IPS DF 4.7 (cell line): ENCODE measurements at regions not wholly inside any gene's neighbourhood (a gene's known extent, or its start where the extent isn't known, plus 50 kb on each side); places are given as distances from the start of the nearest gene placed in this dataset.
"Not testable (repeated sequence)": the region's sequence is repeated elsewhere in the genome, so short reads cannot be mapped to it uniquely, and the experiment has no call there.

Source experiments
- DNase-seq: peaks from one replicate; pipeline ENCODE4 v3.0.0-alpha.2; 2013; ENCODE audit warnings: low spot score; ENCODE audit errors: extremely low read depth

DNA sequence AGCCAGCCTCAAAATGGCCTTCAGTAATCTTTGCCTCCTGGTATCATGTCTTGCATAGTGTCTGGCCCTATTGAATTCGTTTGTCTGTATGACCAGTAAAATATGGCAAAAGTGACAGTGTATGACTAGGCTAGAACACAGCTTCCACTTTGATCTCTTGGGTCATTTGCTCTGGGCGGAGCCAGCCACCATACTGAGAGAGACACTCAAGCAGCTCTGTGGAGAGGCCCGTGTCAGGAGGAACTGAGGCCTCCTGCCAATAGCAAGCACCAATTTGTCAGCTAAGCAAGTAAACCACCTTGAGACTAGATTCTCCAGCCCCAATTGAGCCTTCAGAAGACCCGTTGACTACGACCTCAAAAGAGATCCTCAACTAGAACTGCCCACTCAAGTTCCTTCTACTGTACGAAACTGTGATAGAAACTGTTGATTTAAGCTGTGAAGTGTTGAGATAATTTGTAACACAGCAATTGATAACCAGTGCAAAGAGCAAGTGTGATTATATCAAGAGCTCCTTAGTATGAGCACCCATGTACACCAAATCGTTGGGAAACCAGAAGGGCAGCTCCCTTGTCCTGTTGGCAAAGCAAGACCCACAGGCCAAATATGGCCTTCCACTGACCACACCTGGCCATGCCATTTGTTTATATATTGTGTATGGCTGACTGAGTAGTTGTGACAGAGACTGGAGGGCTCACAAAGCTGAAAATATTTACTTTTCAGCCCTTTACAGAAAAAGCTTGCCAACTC, 52.7 kb upstream of the SERBP1 start:
- DNase-seq, result no peak

DNA sequence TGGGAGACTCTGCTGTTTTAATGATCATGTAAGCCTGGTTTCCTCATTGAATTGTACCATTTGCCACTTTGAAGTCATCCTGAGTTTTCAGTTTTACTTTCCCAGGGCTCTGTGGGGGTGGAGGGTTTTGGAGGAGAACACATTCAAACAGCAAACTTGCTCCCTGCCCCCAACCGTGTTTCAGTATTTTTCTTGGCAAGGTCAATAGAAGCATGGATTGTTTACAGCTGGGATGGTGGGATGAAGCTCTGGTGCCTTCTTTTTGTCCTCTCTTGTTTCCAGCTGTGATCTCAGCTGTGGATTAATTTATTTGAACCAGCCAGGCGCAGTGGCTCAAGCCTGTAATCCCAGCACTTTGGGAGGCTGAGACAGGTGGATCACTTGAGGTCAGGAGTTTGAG, 54.3 kb upstream of the SERBP1 start:
- no peak for DNase-seq

DNA sequence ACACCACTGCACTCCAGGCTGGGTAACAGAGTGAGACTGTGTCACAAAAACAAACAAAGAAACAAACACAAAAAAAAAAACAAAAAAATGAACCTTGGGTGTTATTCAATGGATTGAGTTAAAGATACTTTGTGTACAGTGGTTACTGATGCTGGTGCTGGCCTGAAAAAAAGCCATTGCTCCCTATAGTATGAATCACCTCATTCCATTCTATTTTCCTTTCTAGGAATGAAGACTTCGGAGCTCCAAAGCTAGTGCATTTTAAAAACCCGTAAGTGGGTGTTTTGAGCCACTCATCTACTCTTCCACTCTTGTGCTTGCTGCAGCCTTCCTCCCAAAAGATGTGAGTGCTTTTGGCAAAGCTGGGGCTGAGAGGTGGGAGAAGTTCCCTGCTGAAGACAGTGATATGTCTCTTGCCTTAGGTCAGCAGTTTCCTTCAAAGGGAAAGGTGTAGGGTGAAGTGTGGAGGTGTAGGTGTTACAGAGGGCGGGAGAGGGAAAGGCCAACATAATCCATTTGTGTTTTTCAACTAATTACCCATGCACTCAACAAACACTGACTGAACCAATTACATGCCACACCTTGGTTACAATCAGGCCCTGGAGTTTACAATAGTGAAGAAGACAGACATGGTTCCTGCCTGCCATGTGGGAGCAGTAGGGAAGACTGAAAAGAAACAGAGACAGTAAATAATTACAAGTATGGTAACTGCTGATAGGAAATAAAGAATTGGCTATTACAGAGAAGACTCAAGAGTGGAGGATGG, 55.0 kb upstream of the SERBP1 start:
- DNase-seq, result no peak

DNA sequence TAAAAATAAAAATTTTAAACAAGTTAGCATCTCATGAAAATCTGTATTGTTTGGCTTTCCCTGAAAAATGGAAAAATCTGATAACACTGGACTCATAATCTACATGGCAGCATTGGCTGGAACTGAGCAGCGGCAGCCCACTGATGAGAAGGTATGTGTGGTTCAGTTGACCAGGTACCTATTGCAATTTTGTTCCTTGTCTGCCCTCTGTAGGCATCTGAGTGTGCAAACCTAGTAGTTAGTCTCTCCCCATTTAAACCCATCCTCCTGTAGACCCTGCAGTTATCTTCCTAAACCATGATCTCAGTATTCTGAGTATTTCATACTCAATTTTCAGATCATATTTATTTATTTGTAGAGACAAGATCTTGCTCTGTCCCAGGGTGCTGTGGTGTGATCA, 59.4 kb upstream of the SERBP1 start:
- DNase-seq, result peak; percentile 11

DNA sequence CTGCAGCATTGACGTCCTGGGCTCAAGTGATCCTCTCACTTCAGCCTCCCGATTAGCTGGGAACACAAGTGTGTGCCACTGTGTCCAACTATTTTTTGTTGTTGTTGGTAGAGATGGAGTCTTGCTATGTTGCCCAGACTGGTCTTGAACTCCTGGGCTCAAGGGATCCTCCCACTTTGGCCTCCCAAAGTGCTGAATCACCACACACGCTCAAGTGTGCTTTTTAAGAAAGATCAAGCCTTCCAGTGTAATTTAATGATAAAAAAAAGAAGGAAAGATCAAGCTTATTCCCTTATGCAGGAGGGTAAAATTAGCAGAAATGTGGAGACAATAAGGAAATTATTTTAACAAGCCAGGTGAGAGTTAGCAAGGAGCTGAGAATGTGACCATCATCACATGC, 61.1 kb upstream of the SERBP1 start:
- no peak for DNase-seq

DNA sequence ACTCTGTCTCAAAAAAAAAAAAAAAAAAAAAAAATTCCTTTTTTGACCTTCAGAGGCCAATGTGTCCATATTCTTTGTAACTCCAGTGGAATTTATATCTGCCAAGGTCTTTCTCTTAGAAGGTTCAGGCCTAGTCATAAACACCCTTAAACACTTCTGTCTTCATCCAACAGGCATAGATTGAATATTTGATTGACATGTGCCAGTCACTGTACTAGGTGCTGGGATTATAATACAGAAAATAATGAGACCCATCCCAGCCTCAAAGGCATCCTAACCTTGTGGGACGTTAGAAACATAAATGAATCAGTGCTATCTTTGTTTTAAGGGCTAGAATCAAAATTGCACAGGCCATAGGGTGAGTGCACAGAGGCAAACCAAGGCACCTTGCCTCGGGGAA, 62.9 kb upstream of the SERBP1 start:
- no peak for DNase-seq

DNA sequence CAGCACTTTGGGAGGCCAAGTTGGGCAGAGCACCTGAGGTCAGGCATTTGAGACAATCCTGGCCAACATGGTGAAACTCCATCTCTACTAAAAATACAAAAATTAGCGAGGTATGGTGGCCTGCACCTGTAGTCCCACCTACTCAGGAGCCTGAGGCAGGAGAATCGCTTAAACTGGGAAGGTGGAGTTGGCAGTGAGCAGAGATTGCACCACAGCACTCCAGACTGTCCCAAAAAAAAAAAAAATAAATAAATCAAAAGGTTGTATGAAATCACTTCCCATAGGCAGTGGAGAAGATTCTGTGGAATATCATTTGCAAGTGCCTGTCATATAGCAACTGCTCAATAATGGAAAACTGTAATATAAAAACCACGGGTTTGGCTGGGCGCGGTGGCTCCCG, 65.1 kb upstream of the SERBP1 start:
- no peak for DNase-seq

DNA sequence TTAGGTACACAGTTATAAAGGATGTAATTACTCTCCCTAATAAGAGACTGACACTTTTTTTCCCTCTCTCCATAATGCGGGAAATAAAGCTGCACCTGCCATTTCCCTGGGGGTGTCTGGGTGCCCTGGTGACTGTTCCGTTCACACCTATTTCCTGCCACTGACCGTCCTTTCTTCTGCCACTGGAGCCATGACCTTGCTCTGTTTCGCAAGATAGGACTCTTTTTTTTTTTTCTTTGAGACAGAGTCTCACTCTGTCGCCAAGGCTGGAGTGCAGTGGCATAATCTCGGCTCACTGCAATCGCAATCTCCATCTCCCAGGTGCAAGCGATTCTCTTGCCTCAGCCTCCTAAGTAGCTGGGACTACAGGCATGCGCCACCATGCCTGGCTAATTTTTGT, 66.1 kb upstream of the SERBP1 start:
- DNase-seq, result no peak

DNA sequence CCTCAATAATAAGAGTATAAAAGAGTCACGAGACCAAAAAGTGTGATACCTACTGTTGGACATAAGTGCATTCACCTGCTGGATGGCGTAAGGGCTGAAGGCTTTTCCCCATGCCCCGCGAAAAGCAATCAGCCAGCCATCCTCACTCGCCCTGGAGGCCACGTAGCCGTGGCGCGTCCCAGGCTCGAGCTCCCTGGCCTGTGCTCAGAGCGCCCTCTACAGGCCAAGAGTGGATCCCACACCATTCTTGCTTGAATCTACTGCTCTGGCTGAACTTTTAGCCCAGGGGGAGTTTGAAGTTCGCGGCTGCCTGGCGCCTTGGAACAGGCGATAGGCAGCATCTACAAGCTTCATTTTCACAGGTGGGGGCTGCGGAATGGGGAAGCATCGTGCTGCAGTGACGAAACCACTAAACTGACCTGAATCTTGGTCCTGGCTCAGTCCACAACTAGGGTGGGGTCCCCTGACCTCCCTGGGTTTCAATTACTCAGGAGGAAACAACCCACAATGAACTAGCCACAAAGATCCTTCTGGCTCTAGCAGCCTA, 70.3 kb upstream of the SERBP1 start:
- peak; percentile 64 for DNase-seq

DNA sequence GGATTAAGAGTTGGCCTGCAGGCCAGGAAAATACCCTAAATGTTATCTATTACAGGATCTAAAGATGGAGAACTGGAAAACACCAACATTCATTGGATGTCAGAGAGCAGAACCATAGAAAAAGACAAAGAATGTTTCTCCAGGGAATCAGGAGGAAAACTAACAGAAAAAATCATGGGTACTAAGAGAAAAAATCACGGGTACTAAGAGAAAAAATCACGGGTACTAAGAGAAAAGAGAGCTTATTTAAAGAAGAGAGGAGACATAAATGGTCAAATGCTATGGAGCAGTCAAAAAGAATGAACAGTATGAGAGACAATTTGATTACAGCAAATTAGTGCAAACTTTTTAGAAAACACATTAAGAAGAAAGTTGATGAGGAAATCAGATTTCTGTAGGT, 73.8 kb upstream of the SERBP1 start:
- DNase-seq, result no peak

DNA sequence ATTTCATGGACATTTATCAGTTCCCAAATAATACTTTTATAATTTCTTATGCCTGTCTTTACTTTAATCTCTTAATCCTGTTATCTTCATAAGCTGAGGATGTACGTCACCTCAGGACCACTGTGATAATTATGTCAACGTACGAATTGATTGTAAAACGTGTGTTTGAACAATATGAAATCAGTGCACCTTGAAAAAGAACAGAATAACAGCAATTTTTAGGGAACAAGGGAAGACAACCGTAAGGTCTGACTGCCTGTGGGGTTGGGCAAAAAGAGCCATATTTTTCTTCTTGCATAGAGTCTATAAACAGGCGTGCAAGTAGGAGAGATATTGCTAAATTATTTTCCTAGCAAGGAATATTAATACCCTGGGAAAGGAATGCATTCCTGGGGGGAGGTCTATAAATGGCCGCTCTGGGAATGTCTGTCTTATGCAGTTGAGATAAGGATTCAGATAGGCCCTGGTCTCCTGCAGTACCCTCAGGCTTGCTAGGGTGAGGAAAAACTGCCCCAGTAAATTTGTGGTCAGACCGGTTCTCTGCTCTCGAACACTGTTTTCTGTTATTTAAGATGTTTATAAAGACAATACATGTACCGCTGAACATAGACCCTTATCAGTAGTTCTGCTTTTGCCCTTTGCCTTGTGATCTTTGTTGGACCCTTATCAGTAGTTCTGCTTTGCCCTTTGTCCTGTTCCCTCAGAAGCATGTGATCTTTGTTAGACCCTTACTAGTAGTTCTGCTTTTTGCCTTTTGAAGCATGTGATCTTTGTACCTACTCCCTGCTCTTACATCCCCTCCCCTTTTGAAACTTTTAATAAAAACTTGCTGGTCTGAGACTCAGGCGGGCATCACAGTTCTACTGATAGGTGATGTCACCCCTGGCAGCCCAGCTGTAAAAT, 83.4 kb upstream of the SERBP1 start:
- DNase-seq, result not testable (repeated sequence)

DNA sequence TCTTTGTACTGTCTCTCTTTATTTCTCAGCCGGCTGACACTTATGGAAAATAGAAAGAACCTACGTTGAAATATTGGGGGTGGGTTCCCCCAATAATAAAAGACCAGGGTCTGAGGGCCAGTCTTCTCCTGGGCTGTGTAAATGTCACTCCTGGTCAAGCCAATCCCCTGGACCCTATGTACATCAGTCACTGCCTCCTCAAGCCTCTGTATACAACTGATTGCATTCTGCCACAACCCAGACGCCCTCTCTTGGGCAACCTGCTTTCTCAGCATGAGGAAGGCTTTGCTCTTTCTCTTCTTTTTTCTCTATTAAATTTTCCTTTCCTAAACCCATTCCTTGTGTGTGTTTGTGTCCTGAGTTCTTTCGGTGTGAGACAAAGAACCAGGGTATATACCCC, 84.1 kb upstream of the SERBP1 start:
- no peak for DNase-seq

DNA sequence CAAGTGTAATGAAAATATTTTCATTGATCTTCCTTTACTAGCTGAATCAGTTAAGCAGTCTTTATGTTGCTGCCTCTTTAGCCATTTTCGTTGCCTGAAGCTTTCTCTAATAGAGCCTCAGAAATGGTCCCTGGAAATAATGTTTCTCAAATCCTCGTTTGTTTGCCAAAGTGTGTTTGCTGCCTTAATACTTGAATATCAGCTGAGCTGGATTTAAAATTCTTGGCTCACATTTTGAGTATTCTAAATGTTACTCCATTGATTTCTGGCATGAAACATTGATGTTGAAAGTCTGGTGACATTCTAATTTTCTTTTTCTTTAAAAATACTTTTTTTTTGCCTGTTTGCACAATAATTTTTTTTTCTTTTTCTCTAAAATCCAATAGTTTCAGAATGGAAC, 84.6 kb upstream of the SERBP1 start:
- no peak for DNase-seq

DNA sequence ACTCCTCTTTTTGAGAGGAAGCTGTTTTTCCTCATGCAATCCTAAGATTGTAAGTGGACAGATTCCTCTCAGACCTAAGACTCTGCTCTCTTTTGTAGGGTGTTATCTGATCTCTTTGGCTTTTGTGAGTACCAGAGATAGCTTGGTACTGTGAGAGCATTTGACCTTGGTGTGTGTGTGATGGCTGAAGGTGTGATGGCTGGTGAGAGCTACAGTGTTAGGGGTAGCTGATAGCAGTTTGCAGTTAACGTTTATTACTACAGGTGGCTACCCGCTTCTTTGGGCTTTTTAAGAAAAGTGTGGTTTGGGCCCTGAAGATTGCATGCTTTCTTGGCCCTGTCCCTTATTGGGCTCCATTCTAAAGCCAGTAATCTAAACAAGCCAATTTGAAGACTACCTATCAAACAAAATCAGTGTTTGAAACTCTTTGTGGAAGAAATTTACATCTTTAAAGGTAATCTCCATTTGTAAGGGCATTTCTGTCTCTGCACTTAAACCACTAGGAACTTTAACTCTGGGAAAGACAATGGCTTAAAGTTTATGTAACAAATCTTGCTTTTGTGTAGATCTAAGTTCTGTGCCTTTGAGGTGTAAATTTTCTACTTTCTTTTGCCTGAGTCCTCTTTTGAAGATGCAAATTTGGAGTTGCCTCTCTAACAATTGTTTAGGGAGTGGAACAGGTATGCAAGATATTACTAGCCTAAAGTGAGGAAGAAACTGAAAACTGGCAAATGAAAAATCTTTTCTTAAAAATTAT, 85.3 kb upstream of the SERBP1 start:
- no peak for DNase-seq

DNA sequence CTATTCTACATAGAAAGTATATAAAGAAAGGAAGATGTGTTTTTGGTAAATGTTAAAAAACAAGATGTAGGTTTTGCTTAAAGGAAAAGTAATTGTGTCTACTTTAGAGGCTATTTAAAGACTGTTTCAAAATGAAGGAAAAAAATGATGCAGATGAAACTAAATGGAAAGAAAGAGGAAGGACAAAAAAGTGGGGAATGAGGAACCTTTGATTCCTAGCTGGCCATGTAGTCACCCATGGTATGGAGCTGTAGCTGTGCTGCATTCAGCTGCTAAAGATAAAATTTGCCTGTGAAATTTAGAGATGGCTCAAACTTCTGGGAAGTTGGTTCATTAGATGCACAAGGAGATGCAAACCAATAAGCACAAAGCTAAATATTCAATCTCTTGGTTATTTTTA, 86.8 kb upstream of the SERBP1 start:
- no peak for DNase-seq

DNA sequence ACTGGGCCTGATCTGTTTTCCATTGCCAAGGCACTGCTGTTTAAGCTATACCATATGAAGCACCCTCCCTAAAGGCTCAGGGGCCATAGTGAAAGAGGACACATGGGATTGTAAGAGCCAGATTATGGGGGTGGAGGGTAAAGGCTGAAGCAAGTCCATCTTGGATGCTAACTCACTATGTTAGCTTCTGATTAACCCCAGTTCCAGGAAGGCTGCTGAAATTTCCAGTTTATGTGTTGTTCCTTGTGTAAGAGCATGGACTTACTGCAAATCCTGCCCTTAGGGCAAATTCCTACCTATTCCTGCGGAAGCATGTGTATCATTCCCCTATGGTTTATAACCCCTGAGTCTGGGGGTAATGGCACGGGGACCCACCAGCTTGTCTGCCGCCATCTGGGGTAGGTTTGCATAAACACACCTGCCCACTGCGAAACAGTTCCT, 91.8 kb upstream of the SERBP1 start:
- DNase-seq, result no peak

DNA sequence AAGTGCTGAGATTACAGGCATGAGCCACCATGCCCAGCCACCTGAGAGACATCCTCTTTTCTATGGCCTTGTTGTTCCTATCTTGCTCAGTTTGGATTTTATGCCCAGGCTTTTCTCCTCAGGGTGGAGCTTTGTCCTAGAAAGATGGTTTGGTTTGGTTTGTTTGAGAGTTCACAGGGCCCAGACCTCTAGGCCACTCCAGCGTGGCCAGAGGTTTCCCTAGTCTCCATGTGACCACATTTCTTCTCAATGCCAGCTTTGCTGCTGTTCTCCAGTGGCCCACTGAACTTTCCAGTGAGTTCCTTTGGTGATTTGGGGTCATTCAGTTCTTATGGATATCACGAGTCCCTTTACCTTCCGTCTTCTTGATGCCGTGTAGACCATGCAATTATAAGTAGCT, 92.6 kb upstream of the SERBP1 start:
- DNase-seq, result no peak

DNA sequence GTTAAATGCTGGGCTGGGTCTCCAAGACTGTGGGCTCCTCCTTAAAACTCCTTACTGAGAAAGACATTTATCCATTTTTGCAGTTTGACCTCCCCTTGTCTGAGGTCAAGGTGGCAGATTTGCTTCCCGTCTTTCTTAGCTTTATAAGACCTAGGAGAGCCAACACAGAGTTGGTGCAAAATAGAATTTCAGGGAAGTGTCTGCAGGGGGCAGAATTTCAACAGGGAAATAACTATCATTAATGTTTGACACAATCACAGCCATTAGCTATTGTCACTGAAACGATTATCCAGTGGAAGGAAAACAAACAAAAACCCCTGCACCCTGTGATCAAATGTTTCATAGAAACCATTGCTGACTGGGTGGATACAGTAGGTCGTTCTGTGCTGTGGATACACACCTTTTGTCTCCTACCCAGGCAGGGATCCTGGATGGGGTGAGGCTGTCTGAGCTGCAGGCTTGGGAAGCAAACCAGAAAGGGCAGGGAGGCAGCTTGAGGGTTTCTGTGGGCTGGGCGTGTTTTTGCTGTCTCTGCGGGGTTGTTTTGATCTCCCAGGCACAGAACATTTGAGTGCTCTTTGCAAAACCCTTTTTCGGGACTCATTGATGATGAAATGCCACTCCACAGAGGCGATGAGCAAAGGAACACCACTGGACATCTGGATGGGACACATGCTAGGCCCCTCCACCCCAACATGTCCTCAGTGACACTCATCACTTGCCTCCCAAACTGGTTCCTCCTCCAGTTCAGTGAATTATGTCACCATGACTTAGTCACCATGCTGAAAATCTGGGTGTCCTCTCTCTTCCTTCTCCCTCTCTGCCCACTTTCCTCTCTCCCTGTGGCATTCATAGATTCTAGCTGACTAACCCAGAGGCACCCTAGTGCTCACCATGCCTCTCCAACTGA, 94.2 kb upstream of the SERBP1 start:
- DNase-seq, result no peak

DNA sequence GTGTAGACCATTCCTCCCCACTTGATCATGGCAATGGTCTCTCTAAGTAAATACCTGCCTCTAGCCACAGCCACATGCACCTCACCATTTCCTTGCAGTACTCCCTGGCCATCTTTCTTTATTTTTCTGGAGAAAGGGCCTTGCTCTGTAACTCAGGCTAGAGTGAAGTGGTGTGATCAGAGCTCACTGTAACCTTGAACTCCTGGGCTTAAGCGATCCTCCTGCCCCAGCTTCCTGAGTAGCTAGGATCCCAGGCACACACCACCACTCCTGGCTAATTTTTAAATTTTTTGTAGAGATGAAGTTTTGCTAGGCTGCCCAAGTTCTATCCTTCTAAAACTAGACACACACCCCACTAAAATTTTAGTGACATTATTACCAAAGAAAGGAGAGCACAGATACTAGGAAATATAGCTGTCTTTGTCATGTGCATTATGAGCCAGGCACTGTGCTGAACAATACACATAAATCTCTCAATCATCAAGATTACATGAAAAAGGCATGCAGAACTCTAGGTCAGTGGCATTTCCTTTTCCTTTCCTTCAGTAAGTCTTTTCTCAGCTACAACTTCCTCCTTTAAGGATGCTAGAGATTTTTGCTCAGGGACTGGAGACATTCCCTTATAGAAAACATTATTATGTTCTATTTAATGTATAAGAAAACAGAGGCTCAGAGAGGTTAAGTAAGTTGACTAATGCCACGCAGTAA, 95.0 kb upstream of the SERBP1 start:
- no peak for DNase-seq
